ENCODE measurements at regions not wholly inside any gene's neighbourhood (a gene's known extent, or its start where the extent isn't known, plus 50 kb on each side); places are given as distances from the start of the nearest gene placed in this dataset.
A peak's percentile ranks its signal among the peaks of the same experiment; 100 is the strongest.
"Not testable (repeated sequence)": the region's sequence is repeated elsewhere in the genome, so short reads cannot be mapped to it uniquely, and the experiment has no call there.

GRCh38 chr2:47295981-47296635, 73.0 kb upstream of the EPCAM start:
- no peak for DNase-seq (ENCODE audit: low read depth in 2 of 2, low spot score in 1 of 2)

GRCh38 chr2:47295131-47295980, 73.8 kb upstream of the EPCAM start:
- DNase-seq (ENCODE audit: low read depth in 2 of 2, low spot score in 1 of 2), result no peak

DNA sequence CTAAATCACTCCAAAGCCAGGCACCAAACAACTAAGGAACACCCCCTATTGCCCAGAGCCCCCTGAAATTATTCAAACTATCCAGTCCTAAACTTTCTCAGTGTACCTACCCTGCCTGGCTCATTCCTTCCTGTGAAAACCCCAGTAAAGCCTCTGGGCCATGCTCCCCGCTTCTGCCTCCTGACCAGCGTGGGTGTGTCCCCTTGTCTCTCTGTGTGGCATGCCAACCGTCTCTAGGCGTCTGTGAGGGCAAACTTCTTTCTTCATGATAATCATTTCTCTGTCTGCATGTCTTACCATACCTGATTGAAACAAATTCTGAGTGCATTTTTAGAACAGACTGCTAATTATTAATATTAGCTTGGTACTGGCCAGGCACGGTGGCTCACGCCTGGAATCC, 75.1 kb upstream of the EPCAM start:
- DNase-seq (ENCODE audit: low read depth in 2 of 2, low spot score in 1 of 2), result no peak

- DNase-seq (ENCODE audit: low read depth in 2 of 2, low spot score in 1 of 2), result no peak
Observed at GRCh38 chr2:47288864-47289263, 80.2 kb upstream of the EPCAM start.

DNA sequence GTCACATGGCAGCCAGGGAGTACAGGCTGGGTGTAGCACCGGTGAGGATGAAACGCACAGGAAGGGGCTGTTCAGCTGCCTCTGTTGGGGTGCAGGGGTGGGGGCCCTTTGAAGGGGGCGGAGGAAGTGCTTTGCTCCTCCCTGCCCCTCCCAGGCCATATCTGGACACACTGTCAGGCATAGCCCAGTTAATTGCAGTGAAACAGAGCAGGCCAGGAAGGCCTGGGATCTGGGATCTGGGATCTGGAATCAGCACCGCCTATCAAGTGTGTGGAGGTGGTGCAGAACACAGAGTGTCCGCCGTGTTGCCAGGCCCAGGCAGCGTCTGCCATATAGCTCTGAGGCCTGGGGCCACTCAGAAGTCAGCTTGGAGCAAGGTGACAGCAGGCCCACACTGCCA, 85.5 kb upstream of the EPCAM start:
- no peak for DNase-seq (ENCODE audit: low read depth in 2 of 2, low spot score in 1 of 2)

DNA sequence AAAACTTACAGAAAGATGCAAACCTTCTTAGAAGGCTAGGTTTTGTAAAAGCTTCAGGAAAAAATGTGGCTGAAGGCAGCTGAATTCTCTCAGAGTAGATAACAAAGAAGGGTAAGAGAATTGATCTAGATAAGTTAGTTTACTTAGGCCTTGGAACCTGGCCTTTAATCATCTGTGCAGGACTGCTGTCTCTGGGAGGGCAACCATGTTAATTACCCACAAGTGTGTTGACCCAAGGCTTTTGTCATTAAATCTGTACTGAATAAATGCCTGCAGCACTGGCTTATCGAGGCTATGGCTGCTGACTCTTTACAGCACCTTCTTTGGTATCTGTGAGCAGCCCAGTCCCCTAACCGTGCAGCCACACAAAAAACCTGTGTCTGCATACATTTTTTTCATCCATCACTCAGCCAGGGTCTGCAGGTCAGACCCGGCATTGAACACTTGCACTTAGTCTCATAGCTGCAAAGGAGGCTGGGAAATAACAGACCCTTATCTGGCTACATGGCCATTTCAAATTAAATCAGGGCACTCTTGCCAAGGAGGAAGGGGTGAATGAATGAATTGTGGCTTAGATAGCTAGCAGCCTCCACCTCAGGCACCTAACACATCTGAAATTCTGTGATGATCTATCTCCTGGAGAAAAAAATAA, 86.4 kb upstream of the EPCAM start:
- no peak for DNase-seq (ENCODE audit: low read depth in 2 of 2, low spot score in 1 of 2)

DNA sequence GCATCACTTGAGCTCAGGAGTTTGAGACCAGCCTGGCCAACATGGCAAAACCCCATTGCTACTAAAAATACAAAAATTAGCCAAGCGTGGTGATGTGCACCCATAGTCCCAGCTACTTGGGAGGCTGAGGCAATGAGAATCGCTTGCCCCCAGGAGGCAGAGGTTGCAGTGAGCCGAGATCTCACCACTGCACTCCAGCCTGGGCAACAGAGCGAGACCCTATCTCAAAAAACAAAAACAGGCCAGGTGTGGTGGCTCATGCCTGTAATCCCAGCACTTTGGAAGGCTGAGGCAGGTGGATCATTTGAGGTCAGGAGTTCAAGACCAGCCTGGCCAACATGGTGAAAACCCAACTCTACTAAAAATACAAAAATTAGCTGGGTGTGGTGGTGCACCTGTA, 89.6 kb upstream of the EPCAM start:
- not testable (repeated sequence) for DNase-seq (ENCODE audit: low read depth in 2 of 2, low spot score in 1 of 2)

- DNase-seq (ENCODE audit: low read depth in 2 of 2, low spot score in 1 of 2), result no peak
Observed at GRCh38 chr2:47277987-47278386, 91.1 kb upstream of the EPCAM start.

DNA sequence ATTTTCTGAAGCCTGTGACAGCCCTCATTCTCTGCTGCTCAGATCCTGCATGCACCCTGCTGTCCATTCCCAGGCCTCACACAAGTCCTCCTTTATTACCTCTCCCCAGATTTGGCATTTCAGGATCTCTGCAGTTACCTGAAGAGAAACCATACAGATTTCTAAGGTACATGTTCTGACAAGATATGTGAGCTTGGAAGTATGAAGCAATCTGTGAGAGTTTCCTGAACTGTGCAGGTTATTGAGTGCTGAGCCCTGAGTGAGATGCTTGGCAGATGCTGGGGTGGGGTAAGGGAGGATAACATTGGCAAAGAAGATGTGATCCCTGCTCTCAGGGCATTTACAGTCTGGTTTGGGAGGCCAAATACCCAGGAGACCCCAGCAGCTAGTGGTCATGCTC, 91.9 kb upstream of the EPCAM start:
- no peak for DNase-seq (ENCODE audit: low read depth in 2 of 2, low spot score in 1 of 2)

DNA sequence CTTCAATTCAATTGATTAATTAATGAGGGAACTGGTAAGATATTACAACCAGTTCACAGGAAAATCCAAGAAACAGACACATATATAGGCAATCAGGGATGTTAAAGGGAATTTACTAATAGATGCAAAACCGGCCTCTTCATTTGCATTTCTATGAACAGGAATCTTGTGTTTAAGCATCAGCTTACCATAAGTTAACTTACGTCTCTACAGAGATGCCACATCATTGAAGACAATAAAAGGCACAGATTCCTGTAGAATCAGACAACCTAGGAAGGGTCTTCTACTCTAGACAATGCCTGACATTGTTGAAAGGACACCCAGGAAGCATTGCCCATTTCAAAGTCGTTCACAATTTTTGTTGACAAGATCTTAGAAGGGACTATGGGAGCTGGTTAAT, 93.0 kb upstream of the EPCAM start:
- DNase-seq (ENCODE audit: low read depth in 2 of 2, low spot score in 1 of 2), result no peak

DNA sequence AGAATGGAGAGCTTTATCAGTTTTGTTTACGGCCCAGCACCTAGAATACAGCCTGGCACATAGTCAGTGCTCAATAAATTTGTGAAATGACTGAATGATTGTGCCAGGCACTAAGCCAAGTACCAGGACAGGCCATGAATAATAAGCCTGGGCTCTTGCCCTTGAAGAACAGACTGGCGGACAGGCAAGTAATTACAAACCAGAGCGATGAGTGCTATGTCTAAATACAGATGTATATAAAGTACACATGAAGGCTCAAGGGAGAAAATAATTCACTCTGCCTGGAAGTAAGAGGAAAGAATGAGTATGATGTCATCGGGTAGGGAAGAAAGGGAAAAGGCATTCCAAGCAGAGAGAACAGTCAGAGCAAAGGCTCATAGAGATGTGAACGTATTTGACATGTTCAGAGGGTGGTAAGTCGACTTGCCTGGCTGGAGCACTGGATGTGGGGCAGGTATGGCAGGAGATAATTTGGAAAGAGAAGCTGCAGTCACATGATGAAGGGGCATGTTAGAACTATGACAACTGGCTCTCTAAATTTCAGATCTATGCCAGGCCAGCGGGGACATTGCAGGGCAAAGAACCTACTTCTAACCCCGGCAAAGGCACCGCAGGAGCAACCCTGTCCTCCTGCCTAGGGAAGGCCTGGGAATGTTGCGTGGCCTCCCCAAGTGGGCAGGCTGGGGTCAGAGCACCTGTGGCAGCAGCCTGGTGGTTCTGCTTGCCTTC, 94.9 kb upstream of the EPCAM start:
- DNase-seq (ENCODE audit: low read depth in 2 of 2, low spot score in 1 of 2), result no peak

DNA sequence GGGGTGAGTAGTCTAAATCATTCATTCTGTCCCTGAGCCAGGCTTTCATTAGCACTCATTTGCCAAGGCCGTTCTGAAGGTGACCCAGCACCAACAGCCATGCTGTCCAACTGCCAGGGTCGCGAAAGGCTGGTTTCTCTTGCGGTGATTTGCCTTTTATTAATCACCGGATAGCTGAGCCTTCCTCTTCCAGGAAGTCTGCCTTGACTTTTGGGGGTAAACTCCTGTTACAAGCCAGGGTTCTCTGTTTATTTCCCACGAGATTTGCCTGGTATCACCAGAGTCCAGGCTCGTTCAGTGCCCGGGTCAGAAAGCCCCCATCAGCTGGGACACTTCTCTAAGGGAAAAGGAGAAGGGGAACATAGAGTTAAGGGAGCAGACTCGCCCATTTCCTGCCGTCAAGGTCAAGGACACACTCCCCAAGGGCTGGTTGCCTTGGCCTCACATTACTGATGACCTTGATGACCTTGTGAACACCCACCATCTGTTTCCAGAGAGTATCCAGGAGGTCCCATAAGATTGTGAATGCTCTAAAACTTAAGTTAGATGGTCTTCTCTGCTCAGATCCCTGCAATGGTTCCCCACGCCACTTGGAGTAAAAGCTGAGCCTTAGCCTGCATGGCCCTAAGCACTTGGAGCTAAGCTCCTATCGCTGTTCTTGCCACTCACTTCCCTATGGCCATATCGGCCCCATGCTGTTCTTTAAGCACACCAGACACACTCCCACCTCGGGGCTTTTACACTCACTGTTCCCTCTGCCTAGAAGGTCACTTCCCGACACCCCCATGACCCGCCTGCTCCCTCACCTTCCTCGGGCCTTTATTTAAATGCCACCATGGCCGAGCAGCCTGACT, 96.0 kb upstream of the EPCAM start:
- DNase-seq (ENCODE audit: low read depth in 2 of 2, low spot score in 1 of 2), result no peak

DNA sequence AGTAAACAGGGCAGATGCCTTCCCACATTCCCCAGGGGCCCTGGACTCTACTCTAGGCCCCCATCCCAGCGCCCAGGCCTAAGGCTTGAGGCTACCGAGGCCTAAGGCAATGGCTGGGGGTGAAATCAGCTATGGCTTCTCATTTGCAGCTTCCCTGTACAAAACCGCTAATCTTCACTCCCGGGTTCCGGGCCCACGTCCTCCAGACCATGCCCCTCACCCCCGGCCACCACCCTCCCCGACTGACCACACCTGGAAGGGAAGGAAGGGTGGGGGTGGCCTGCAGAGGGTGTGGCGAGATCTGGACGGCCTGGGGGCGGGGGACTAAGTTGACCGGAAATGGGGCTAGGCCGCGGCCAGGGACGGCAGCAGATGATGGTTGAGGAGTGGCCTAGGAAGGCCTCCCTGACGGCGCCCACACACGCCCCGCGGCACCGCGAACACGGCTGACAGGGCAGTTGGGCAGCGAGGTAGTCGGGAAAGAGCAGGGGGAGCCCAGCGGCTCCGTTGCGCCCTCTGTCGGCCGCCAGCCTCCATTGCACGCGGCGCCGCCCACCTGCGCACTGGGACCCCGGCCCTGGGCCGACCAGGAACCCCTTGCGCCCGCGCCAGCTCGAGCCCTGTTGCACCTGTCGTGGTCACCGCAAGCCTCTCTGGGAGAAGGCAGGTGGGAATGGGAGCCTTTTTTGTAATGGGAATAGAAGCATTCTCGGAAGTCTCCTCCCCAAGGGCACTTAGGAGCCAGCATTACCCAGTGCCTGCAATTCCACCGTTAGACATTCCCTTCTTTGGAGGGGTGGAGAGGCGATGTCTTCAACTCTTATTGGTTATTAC, 95.9 kb upstream of the CALM2 start:
- peak in 1 of 2 donors; percentile 8 for DNase-seq (ENCODE audit: low read depth in 2 of 2, low spot score in 1 of 2)

DNA sequence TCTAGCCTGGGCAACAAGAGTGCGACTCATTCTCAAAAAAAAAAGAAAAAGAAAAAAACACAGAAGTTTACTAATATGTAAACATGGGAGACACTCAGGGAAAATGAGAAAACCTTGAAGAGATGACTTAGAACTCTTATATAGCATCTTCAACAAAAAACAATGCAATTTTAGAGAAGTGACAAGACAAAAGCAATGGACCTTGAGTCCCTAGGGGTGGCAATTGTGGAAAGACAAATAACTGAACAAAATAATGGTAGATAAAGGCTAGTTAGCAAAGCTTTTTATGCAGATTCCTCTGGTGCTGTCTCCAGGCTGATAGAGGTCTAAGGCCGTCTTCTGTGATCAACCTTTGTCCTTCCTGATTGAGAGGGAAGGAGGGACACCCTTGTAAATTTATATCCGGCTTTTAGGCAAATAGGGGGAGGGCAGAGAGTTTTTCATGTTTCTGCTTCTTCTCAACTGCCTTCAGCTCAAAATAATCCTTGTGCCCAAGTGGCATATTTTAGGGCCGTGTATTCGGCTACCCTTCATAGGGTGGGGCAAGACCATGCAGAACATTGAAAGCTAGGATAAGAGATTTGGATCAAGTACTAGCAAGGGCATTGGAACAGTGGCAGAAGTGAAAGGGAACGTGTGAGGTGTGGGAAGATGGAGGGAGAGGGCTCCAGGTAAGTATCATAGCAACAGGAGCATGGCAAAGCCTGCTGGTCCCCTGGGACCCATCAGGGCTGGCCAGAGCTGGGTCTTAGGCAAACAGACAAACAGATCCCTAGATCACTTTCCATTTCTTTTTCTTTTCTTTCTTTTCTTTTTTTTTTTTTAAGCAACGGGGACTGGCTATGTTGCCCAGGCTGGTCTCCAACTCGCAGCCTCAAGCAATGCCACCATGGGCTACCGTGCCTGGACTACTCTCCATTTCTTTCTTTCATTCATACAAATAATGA, 95.0 kb upstream of the CALM2 start:
- DNase-seq (ENCODE audit: low read depth in 2 of 2, low spot score in 1 of 2), result no peak

DNA sequence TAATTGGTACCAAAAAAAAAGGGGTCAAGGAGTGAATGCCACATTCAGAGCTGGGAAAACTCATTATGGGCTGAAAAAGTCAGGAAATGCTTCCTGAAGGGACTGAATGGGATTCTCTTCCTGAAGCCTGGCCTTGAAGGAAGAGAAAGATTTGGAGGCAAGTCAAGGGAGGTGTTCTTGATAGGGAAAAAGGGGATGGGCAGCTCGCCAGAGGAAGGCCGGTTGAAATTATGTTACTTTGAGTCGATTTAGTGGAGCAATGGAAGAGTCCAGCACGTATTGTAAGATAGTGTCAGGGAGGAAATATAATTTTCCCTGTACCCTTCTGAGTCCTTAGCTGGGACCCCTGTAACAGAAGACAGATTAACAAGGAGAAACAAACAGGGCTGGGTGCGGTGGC, 94.1 kb upstream of the CALM2 start:
- DNase-seq (ENCODE audit: low read depth in 2 of 2, low spot score in 1 of 2), result no peak

- DNase-seq (ENCODE audit: low read depth in 2 of 2, low spot score in 1 of 2), result no peak
Observed at GRCh38 chr2:47269316-47270232, 93.3 kb upstream of the CALM2 start.

- DNase-seq (ENCODE audit: low read depth in 2 of 2, low spot score in 1 of 2), result no peak
Observed at GRCh38 chr2:47267711-47268086, 91.4 kb upstream of the CALM2 start.
